Glutamatergic neuron (in vitro differentiated cells): ENCODE measurements at regions not wholly inside any gene's neighbourhood (a gene's known extent, or its start where the extent isn't known, plus 50 kb on each side); places are given as distances from the start of the nearest gene placed in this dataset.

Source experiments
- DNase-seq: peaks from one replicate; pipeline ENCODE4 v3.0.0; 2022
- H3K27ac Mint-ChIP-seq: one replicate; pipeline ENCODE4 v1.8.0; 2020; ENCODE audit warnings: mild to moderate bottlenecking, mixed read lengths, inconsistent platforms; ENCODE audit not compliant: unreplicated experiment
- H3K27me3 Mint-ChIP-seq: one replicate; pipeline ENCODE4 v1.8.0; 2020; ENCODE audit warnings: mild to moderate bottlenecking, moderate library complexity, mixed read lengths, inconsistent platforms; ENCODE audit not compliant: unreplicated experiment
- H3K36me3 Mint-ChIP-seq: one replicate; pipeline ENCODE4 v1.8.0; 2020; ENCODE audit warnings: mild to moderate bottlenecking, mixed read lengths, inconsistent platforms; ENCODE audit not compliant: unreplicated experiment
- H3K4me1 Mint-ChIP-seq: one replicate; pipeline ENCODE4 v1.8.0; 2020; ENCODE audit warnings: mild to moderate bottlenecking, low read depth, mixed read lengths, inconsistent platforms; ENCODE audit not compliant: unreplicated experiment
- H3K4me3 Mint-ChIP-seq: one replicate; pipeline ENCODE4 v1.8.0; 2020; ENCODE audit warnings: mild to moderate bottlenecking, mixed read lengths, inconsistent platforms; ENCODE audit not compliant: unreplicated experiment
- H3K9me3 Mint-ChIP-seq: one replicate; pipeline ENCODE4 v1.8.0; 2020; ENCODE audit warnings: mild to moderate bottlenecking, moderate library complexity, mixed read lengths, inconsistent platforms; ENCODE audit not compliant: unreplicated experiment
- CTCF ChIP-seq: fragments of 200-600 bp; sonication (generic); IDR thresholded peaks from one replicate; pipeline ENCODE4 v1.5.0; 2021; ENCODE audit not compliant: partially characterized antibody, unreplicated experiment

DNA sequence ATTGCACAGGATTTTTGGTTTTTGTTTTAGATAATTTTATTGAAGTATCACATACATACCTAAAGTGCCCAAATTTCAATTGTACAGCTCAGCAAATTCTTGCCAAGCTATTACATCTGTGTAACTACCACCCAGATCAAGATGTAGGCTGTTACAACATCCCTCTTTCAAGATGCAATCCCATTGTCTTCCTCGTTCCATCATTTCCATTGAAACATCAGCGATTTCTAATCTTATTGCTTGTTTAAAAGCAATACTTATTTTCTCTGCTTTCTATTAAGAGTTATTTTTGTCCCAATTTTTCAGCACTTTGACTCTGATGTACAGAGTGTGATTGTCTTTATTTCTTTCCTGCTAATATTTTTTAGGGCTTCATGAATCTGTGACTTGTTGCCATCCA lies 372.8 kb upstream of the SHH start:
- H3K36me3 Mint-ChIP-seq, result no peaks in the 10 kb centered on the region
- DNase-seq, result no peak
- H3K4me1 Mint-ChIP-seq, result no peaks in the 10 kb centered on the region
- no peak overlapping the region for H3K4me3 Mint-ChIP-seq
- H3K27ac Mint-ChIP-seq, result no peak overlapping the region
- peaks cover 4% of the 10 kb centered on the region for H3K27me3 Mint-ChIP-seq
- no peak for TF ChIP-seq CTCF
- peaks cover 2% of the 10 kb centered on the region for H3K9me3 Mint-ChIP-seq

DNA sequence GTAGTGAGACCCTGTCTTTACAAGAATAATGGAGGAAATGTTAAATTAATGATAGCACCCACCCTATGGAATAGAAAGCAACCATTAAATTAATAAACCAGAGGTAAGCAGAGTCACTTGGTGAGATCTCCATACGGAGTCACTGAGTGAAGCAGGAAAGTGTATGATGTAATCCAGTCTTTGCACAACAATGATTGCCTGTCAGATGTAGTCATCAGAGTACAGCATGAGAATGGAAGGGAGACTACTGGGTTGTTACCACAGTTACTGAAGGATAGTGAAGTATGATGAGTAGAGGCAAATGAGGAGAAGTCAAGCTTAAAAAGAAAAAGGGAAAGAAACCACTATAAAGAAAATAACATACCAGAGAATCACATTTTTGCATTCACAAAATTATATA lies 371.9 kb upstream of the SHH start:
- no peak overlapping the region for H3K27ac Mint-ChIP-seq
- no peak for TF ChIP-seq CTCF
- H3K4me3 Mint-ChIP-seq, result no peak overlapping the region
- no peaks in the 10 kb centered on the region for H3K4me1 Mint-ChIP-seq
- peaks cover 8% of the 10 kb centered on the region for H3K27me3 Mint-ChIP-seq
- no peak for DNase-seq
- H3K9me3 Mint-ChIP-seq, result peaks cover 4% of the 10 kb centered on the region
- H3K36me3 Mint-ChIP-seq, result no peaks in the 10 kb centered on the region

DNA sequence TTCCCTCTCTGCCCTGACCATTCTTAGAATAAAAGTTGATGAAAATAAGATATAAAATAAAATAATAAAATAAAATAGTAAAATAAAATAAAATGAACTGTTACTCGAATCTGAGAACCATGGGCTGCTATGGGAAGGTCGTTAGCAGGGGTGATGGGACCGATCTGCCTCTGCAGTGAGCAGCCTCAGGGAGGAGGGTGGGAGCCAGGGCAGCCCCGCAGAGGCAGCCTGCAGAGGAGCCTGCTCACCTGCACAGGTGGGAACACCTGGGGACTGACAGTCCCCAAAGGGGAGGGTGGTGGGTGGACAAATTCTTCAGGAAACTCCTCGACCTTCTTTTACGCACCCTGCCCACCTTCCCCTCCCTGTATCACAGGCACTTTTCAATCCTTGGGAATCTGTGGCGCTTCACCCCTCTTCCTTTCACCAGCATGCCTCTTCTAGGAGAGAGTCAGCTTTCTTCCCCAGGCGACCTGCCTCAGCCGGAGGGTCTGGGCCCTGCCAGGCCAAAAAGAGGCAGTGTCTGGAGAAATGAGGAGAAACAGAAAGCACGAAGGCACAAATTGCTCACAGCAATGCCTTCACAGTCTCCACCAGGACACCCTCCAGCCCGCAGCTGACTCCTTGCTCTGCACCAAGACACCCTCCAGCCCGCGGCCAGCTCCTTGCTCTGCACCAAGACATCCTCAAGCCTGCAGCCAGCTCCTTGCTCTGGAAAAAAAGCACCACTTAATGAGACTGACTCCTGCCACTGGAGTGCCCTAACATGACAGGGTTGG lies 368.4 kb upstream of the SHH start:
- DNase-seq, result no peak
- no peak overlapping the region for H3K4me3 Mint-ChIP-seq
- H3K27me3 Mint-ChIP-seq, result peaks cover 8% of the 10 kb centered on the region
- no peak overlapping the region for H3K27ac Mint-ChIP-seq
- no peak for TF ChIP-seq CTCF
- no peaks in the 10 kb centered on the region for H3K36me3 Mint-ChIP-seq
- peaks cover 4% of the 10 kb centered on the region for H3K9me3 Mint-ChIP-seq
- H3K4me1 Mint-ChIP-seq, result no peaks in the 10 kb centered on the region

GRCh38 chr7:156179872-156180390 lies 367.7 kb upstream of the SHH start:
- TF ChIP-seq CTCF, result no peak
- peaks cover 8% of the 10 kb centered on the region for H3K27me3 Mint-ChIP-seq
- no peak overlapping the region for H3K4me3 Mint-ChIP-seq
- no peak overlapping the region for H3K27ac Mint-ChIP-seq
- no peaks in the 10 kb centered on the region for H3K4me1 Mint-ChIP-seq
- H3K9me3 Mint-ChIP-seq, result peaks cover 5% of the 10 kb centered on the region
- H3K36me3 Mint-ChIP-seq, result no peaks in the 10 kb centered on the region
- DNase-seq, result no peak

GRCh38 chr7:156178857-156179256 lies 366.6 kb upstream of the SHH start:
- H3K4me1 Mint-ChIP-seq, result no peaks in the 10 kb centered on the region
- H3K4me3 Mint-ChIP-seq, result no peak overlapping the region
- TF ChIP-seq CTCF, result no peak
- peaks cover 9% of the 10 kb centered on the region for H3K27me3 Mint-ChIP-seq
- DNase-seq, result no peak
- no peak overlapping the region for H3K27ac Mint-ChIP-seq
- H3K36me3 Mint-ChIP-seq, result no peaks in the 10 kb centered on the region
- peaks cover 5% of the 10 kb centered on the region for H3K9me3 Mint-ChIP-seq
